Large intestine (tissue), 3 donors: ENCODE measurements at regions not wholly inside any gene's neighbourhood (a gene's known extent, or its start where the extent isn't known, plus 50 kb on each side); places are given as distances from the start of the nearest gene placed in this dataset.
"Not testable (repeated sequence)": the region's sequence is repeated elsewhere in the genome, so short reads cannot be mapped to it uniquely, and the experiment has no call there.

Experiments used
- DNase-seq, 2 donors: peaks; one replicate each; pipeline versions ENCODE4 v3.0.0 to v3.0.0-alpha.2; 2013
- H3K27ac ChIP-seq: one replicate; pipeline ENCODE4 v1.5.1; 2013; ENCODE audit warnings: low read length
- H3K27me3 ChIP-seq: 2 replicates; pipeline ENCODE4 v1.6.1; 2013; ENCODE audit warnings: low read length; ENCODE audit not compliant: control insufficient read depth, insufficient read depth
- H3K36me3 ChIP-seq: 2 replicates; pipeline ENCODE4 v1.6.1; 2013; ENCODE audit warnings: low read length; ENCODE audit not compliant: control insufficient read depth, insufficient read depth
- H3K4me1 ChIP-seq: one replicate; pipeline ENCODE4 v1.6.1; 2013; ENCODE audit warnings: low read length; ENCODE audit not compliant: control insufficient read depth, insufficient read depth
- H3K4me3 ChIP-seq: one replicate; pipeline ENCODE4 v1.5.1; 2013; ENCODE audit warnings: low read length
- H3K9me3 ChIP-seq: one replicate; pipeline ENCODE4 v1.6.1; 2013; ENCODE audit warnings: mild to moderate bottlenecking, low read depth, low read length, moderate library complexity; ENCODE audit not compliant: control insufficient read depth

DNA sequence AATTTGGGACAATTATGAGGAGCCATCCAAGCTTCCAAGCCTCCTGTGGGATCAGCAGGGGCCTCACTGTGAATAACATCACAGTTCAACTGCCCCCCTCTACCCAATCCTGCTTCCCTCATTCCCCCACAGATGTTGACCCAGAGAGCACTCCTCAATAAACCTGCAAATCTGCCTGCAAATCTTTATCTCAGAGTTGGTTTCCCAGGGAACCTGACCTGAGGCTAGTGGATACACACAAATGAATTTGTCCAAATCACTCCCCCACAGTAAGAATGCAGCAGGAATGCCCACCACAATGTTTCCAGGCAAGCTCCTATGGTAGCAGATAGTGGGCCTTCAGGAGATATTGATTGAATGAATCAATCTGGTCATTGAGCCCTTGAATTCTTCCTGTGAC is 56.4 kb upstream of the HIVEP3 start:
- no peak overlapping the region for H3K4me3 ChIP-seq
- no peak overlapping the region for H3K27ac ChIP-seq
- no peaks in the 10 kb centered on the region for H3K36me3 ChIP-seq
- no peaks in the 10 kb centered on the region for H3K9me3 ChIP-seq
- DNase-seq: no peak
- no peaks in the 10 kb centered on the region for H3K27me3 ChIP-seq
- no peaks in the 10 kb centered on the region for H3K4me1 ChIP-seq

- H3K4me3 ChIP-seq, H3K9me3 ChIP-seq, H3K36me3 ChIP-seq, DNase-seq, H3K27me3 ChIP-seq, H3K4me1 ChIP-seq, H3K27ac ChIP-seq: not testable (repeated sequence)
These were observed 49.8 kb upstream of the HIVEP3 start for GRCh38 chr1:41968557-41968956.
